ENCODE measurements at regions not wholly inside any gene's neighbourhood (a gene's known extent, or its start where the extent isn't known, plus 50 kb on each side); places are given as distances from the start of the nearest gene placed in this dataset.
"Not testable (repeated sequence)": the region's sequence is repeated elsewhere in the genome, so short reads cannot be mapped to it uniquely, and the experiment has no call there.

DNA sequence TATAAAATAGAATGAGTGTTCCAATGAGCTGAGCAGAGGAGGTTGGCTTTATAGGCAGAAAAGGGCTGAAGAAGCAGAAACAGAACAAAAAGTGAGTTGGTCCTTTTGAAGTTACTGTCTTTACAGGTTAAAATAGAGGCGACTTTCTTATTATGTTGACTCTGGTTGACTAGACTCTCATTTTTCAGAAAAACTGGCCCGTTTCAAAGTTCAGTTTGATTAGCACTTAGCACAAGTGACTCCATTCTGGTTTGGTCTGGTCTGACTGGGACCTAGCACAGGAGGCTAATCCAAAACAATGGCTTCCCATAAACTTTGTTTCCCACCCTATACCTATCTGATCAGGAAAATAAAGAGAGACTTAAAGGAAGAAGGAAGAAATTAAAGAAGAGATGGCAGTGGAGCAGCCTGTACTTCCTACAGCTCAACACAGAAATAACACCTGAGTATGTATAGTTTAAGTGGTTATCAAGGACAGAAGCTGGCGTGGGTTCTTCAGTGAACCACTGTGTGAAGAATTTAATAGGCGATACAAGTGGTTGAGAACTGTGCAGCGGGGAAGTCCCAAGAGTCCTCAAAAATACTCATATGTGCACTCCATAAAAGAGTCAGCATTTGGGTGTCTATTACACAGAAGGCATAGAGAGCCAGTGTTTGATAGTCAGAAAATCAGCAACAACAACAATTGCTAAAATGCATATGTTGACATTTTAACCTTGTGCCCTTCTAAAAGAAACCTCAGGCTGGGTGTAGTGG is 554.8 kb upstream of the HTR2C start:
- no peak overlapping the region for H3K27ac ChIP-seq (ENCODE audit: low read depth, low read length)
- H3K9ac ChIP-seq (ENCODE audit: low read depth, low read length): no peak overlapping the region
- H3K4me3 ChIP-seq (ENCODE audit: low read depth, low read length): no peak overlapping the region
- peaks cover 7% of the 10 kb centered on the region; the same call in 1 of the 2 replicates for H3K36me3 ChIP-seq (ENCODE audit: control insufficient read depth, insufficient read depth, low read length)
- peaks cover 8% of the 10 kb centered on the region; the same call in 1 of the 2 replicates for H3K4me1 ChIP-seq (ENCODE audit: control insufficient read depth, insufficient read depth, low read length)
- H3K27me3 ChIP-seq (ENCODE audit: control insufficient read depth, insufficient read depth, low read length): no peaks in the 10 kb centered on the region
- H3K9me3 ChIP-seq (ENCODE audit: control insufficient read depth, insufficient read depth, low read length): peaks cover 21% of the 10 kb centered on the region

DNA sequence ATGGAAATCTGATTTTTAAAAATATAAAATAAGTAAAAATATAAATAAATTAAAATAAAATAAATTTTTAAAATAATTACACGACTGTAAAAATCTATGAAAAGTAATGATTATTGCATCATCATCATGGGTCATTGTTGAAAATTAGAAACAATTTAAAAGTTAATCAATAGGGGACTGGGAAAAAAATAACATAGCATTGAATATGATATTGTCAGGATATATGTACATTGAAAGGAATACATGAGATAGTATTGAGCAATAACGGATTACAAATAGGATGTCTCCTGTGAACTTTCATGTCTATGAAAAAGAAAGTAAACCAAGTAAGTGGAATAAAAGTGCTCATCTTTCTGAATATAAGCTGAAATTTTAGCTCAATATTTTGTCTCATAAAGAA is 566.8 kb upstream of the HTR2C start:
- Histone ChIP-seq H3K4me3 (ENCODE audit: low read depth, low read length) (no peak overlapping the region), H3K9ac (ENCODE audit: low read depth, low read length) (no peak overlapping the region), H3K4me1 (ENCODE audit: control insufficient read depth, insufficient read depth, low read length) (peaks cover 26% of the 10 kb centered on the region), H3K9me3 (ENCODE audit: control insufficient read depth, insufficient read depth, low read length) (no peaks in the 10 kb centered on the region), H3K27ac (ENCODE audit: low read depth, low read length) (no peak overlapping the region), H3K36me3 (ENCODE audit: control insufficient read depth, insufficient read depth, low read length) (no peaks in the 10 kb centered on the region), H3K27me3 (ENCODE audit: control insufficient read depth, insufficient read depth, low read length) (no peaks in the 10 kb centered on the region)

DNA sequence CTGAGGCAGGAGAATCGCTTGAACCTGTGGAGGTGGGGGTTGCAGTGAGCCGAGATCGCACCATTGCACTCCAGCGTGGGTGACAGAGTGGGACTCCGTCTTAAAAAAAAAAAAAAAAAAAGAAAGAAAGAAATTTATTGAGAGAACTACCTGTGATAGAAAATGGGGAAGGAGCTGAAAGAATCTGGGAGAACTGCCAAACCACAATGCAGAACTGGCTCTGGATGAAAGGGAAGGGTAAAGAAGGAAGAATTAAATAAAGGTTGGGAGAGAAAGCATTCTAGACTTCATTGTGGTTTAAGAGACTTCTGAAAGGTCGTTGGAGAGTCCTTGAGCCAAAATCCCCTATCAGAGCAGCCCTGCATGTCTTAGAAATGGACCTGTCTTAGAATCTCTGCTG is 567.9 kb upstream of the HTR2C start:
- Histone ChIP-seq H3K9me3 (ENCODE audit: control insufficient read depth, insufficient read depth, low read length) (no peaks in the 10 kb centered on the region), H3K9ac (ENCODE audit: low read depth, low read length) (no peak overlapping the region), H3K27me3 (ENCODE audit: control insufficient read depth, insufficient read depth, low read length) (no peaks in the 10 kb centered on the region), H3K4me3 (ENCODE audit: low read depth, low read length) (no peak overlapping the region), H3K27ac (ENCODE audit: low read depth, low read length) (no peak overlapping the region), H3K4me1 (ENCODE audit: control insufficient read depth, insufficient read depth, low read length) (peaks cover 26% of the 10 kb centered on the region), H3K36me3 (ENCODE audit: control insufficient read depth, insufficient read depth, low read length) (no peaks in the 10 kb centered on the region)

DNA sequence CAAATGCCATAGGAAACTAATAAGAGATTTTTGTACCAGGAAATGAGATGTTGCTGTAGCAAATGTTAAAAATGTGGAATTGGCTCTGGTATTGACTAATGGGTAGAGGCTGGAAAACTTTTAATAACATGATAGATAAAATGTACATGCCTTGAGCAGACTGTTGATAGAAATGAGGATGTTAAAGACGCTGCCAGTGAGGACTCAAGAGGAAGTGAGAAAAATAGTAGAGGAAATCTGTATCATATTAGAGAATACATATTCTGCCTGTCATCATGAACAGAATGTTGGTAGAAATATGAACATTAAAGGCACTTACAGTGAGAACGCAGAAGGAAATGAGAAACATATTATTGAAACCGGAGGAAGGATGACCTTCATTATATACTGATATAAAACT is 577.2 kb upstream of the HTR2C start:
- no peaks in the 10 kb centered on the region for H3K9me3 ChIP-seq (ENCODE audit: control insufficient read depth, insufficient read depth, low read length)
- H3K36me3 ChIP-seq (ENCODE audit: control insufficient read depth, insufficient read depth, low read length): no peaks in the 10 kb centered on the region
- H3K27me3 ChIP-seq (ENCODE audit: control insufficient read depth, insufficient read depth, low read length): no peaks in the 10 kb centered on the region

DNA sequence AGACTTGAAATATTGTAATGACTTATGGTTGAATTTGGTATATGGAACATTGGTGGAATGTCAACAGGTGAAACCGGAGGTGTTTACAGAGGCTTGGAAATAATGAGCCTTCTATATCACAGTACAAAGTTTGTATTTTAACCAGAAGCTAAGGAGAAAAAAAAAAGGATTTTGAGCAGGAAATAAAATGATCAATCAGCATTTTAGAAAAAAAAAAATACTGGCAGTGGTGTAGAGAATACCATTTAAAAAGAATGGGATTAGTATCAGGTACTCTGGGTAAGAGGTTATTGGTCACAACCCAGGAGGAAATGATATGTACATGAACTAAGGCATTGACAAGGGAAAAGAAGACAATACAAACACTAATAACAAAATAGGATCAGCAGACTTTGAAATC is 587.1 kb upstream of the HTR2C start:
- peaks cover 49% of the 10 kb centered on the region for H3K4me1 ChIP-seq (ENCODE audit: control insufficient read depth, insufficient read depth, low read length)
- no peaks in the 10 kb centered on the region for H3K36me3 ChIP-seq (ENCODE audit: control insufficient read depth, insufficient read depth, low read length)
- no peak overlapping the region for H3K27ac ChIP-seq (ENCODE audit: low read depth, low read length)
- no peak overlapping the region for H3K9ac ChIP-seq (ENCODE audit: low read depth, low read length)
- no peaks in the 10 kb centered on the region for H3K27me3 ChIP-seq (ENCODE audit: control insufficient read depth, insufficient read depth, low read length)
- H3K9me3 ChIP-seq (ENCODE audit: control insufficient read depth, insufficient read depth, low read length): no peaks in the 10 kb centered on the region
- no peak overlapping the region for H3K4me3 ChIP-seq (ENCODE audit: low read depth, low read length)

More for the DNA sequence above, 577.2 kb upstream of the HTR2C start:
- Histone ChIP-seq H3K9ac (ENCODE audit: low read depth, low read length) (no peak overlapping the region), H3K27ac (ENCODE audit: low read depth, low read length) (no peak overlapping the region), H3K4me3 (ENCODE audit: low read depth, low read length) (no peak overlapping the region), H3K4me1 (ENCODE audit: control insufficient read depth, insufficient read depth, low read length) (no peaks in the 10 kb centered on the region)

DNA sequence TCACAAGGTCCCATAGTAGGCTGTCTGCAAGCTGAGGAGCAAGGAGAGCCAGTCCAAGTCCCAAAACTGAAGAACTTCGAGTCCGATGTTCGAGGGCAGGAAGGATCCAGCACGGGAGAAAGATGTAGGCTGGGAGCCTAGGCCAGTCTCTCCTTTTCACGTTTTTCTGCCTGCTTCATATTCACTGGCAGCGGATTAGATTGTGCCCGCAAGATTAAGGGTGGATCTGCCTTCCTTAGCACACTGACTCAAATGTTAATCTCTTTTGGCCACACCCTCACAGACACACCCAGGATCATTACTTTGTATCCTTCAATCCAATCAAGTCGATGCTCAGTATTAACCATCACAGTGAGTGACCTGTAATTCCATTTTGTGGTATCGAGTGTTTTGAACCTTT is 592.2 kb upstream of the HTR2C start:
- Histone ChIP-seq H3K27ac (ENCODE audit: low read depth, low read length) (peak overlapping the region; percentile 37), H3K36me3 (ENCODE audit: control insufficient read depth, insufficient read depth, low read length) (peaks cover 17% of the 10 kb centered on the region), H3K4me3 (ENCODE audit: low read depth, low read length) (peak overlapping the region; percentile 66), H3K4me1 (ENCODE audit: control insufficient read depth, insufficient read depth, low read length) (peaks cover 71% of the 10 kb centered on the region)
- not testable (repeated sequence) for H3K9me3 ChIP-seq (ENCODE audit: control insufficient read depth, insufficient read depth, low read length); H3K9ac ChIP-seq (ENCODE audit: low read depth, low read length); H3K27me3 ChIP-seq (ENCODE audit: control insufficient read depth, insufficient read depth, low read length)

GRCh38 chrX:113990669-113991068 is 593.2 kb upstream of the HTR2C start:
- Histone ChIP-seq H3K36me3 (ENCODE audit: control insufficient read depth, insufficient read depth, low read length) (peaks cover 27% of the 10 kb centered on the region), H3K4me1 (ENCODE audit: control insufficient read depth, insufficient read depth, low read length) (peaks cover 61% of the 10 kb centered on the region), H3K9ac (ENCODE audit: low read depth, low read length) (peak overlapping the region; percentile 77), H3K4me3 (ENCODE audit: low read depth, low read length) (peak overlapping the region; percentile 66), H3K27ac (ENCODE audit: low read depth, low read length) (peak overlapping the region; percentile 84)
- H3K9me3 ChIP-seq (ENCODE audit: control insufficient read depth, insufficient read depth, low read length); H3K27me3 ChIP-seq (ENCODE audit: control insufficient read depth, insufficient read depth, low read length): not testable (repeated sequence)

GRCh38 chrX:113988315-113988935 is 595.5 kb upstream of the HTR2C start:
- not testable (repeated sequence) for H3K9ac ChIP-seq (ENCODE audit: low read depth, low read length); H3K27me3 ChIP-seq (ENCODE audit: control insufficient read depth, insufficient read depth, low read length)
- H3K36me3 ChIP-seq (ENCODE audit: control insufficient read depth, insufficient read depth, low read length): peaks cover 50% of the 10 kb centered on the region

GRCh38 chrX:113986427-113986826 is 597.5 kb upstream of the HTR2C start:
- Histone ChIP-seq H3K36me3 (ENCODE audit: control insufficient read depth, insufficient read depth, low read length) (peaks cover 69% of the 10 kb centered on the region), H3K27ac (ENCODE audit: low read depth, low read length) (no peak overlapping the region), H3K27me3 (ENCODE audit: control insufficient read depth, insufficient read depth, low read length) (no peaks in the 10 kb centered on the region), H3K9ac (ENCODE audit: low read depth, low read length) (no peak overlapping the region), H3K9me3 (ENCODE audit: control insufficient read depth, insufficient read depth, low read length) (peaks cover 8% of the 10 kb centered on the region), H3K4me1 (ENCODE audit: control insufficient read depth, insufficient read depth, low read length) (peaks cover 28% of the 10 kb centered on the region), H3K4me3 (ENCODE audit: low read depth, low read length) (no peak overlapping the region)

More at GRCh38 chrX:113988315-113988935, 595.5 kb upstream of the HTR2C start:
- Histone ChIP-seq H3K27ac (ENCODE audit: low read depth, low read length) (peak overlapping the region; percentile 82), H3K4me1 (ENCODE audit: control insufficient read depth, insufficient read depth, low read length) (peaks cover 43% of the 10 kb centered on the region)
- H3K9me3 ChIP-seq (ENCODE audit: control insufficient read depth, insufficient read depth, low read length); H3K4me3 ChIP-seq (ENCODE audit: low read depth, low read length): not testable (repeated sequence)

DNA sequence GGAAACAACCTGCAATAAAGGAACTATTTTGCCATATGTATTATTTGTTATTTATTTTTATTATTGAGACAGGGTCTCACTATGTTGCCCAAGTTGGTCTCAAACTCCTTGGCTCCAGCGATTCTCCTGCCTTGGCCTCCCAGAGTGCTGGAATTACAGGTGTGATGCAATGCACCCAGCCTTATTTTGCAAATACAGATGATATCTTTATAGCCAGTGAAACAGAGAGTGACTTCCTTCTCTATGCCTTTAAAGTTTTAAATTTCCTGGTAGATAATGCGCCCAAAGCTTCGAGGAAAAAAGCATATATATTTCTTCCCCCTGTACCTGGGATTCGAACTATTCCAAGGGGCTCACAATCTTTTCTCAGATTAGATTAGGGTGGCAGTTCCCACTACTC is 601.1 kb upstream of the HTR2C start:
- Histone ChIP-seq H3K4me1 (ENCODE audit: control insufficient read depth, insufficient read depth, low read length) (peaks cover 8% of the 10 kb centered on the region), H3K9me3 (ENCODE audit: control insufficient read depth, insufficient read depth, low read length) (peaks cover 17% of the 10 kb centered on the region), H3K36me3 (ENCODE audit: control insufficient read depth, insufficient read depth, low read length) (peaks cover 87% of the 10 kb centered on the region), H3K27me3 (ENCODE audit: control insufficient read depth, insufficient read depth, low read length) (no peaks in the 10 kb centered on the region), H3K27ac (ENCODE audit: low read depth, low read length) (no peak overlapping the region), H3K9ac (ENCODE audit: low read depth, low read length) (no peak overlapping the region), H3K4me3 (ENCODE audit: low read depth, low read length) (no peak overlapping the region)

GRCh38 chrX:113980953-113981352 is 602.9 kb upstream of the HTR2C start:
- Histone ChIP-seq H3K36me3 (ENCODE audit: control insufficient read depth, insufficient read depth, low read length) (peaks cover 69% of the 10 kb centered on the region), H3K27me3 (ENCODE audit: control insufficient read depth, insufficient read depth, low read length) (no peaks in the 10 kb centered on the region), H3K9ac (ENCODE audit: low read depth, low read length) (no peak overlapping the region), H3K4me1 (ENCODE audit: control insufficient read depth, insufficient read depth, low read length) (peaks cover 22% of the 10 kb centered on the region), H3K9me3 (ENCODE audit: control insufficient read depth, insufficient read depth, low read length) (0 out of 2 replicates have a peak, but pooled peaks cover 8% of the 10 kb centered on the region), H3K4me3 (ENCODE audit: low read depth, low read length) (no peak overlapping the region), H3K27ac (ENCODE audit: low read depth, low read length) (no peak overlapping the region)
